ENCODE measurements at regions not wholly inside any gene's neighbourhood (a gene's known extent, or its start where the extent isn't known, plus 50 kb on each side); places are given as distances from the start of the nearest gene placed in this dataset.
"Not testable (repeated sequence)": the region's sequence is repeated elsewhere in the genome, so short reads cannot be mapped to it uniquely, and the experiment has no call there.

- Histone ChIP-seq H3K27me3 (no peaks in the 10 kb centered on the region), H3K36me3 (no peaks in the 10 kb centered on the region), H2AFZ (replicated peaks) (no peak overlapping the region), H3K9me3 (ENCODE audit: low read depth) (no peaks in the 10 kb centered on the region), H3K4me3 (no peak overlapping the region), H3K79me2 (ENCODE audit: low read depth) (no peaks in the 10 kb centered on the region), H3K4me2 (no peak overlapping the region), H3K27ac (no peak overlapping the region), H4K20me1 (ENCODE audit: low read depth) (no peaks in the 10 kb centered on the region), H3K4me1 (no peaks in the 10 kb centered on the region), H3K9ac (no peak overlapping the region), H3F3A (ENCODE audit: low read depth) (no peaks in the 10 kb centered on the region)
- Mint-ChIP-seq H3K9me3 (peaks cover 2% of the 10 kb centered on the region), H3K36me3 (no peaks in the 10 kb centered on the region), H3K27ac (no peak overlapping the region), H3K4me3 (no peak overlapping the region), H3K4me1 (no peaks in the 10 kb centered on the region), H3K27me3 (ENCODE audit: insufficient read depth, low read depth) (no peaks in the 10 kb centered on the region)
- no peak for TF ChIP-seq EZH2 (IDR thresholded peaks at IDR 0.05)
- no peak for TF ChIP-seq EZH2phosphoT487 (IDR thresholded peaks at IDR 0.05)
- no peak for TF ChIP-seq CTCF (IDR thresholded peaks at IDR 0.05)
- DNase-seq (ENCODE audit: low spot score), result no peak
Observed at GRCh38 chr3:104040896-104041295, 1325.8 kb upstream of the ALCAM start.

GRCh38 chr3:104043001-104043543 lies 1323.6 kb upstream of the ALCAM start:
- H3K27me3 ChIP-seq; H3K4me1 Mint-ChIP-seq; H3K27ac ChIP-seq; H3K9me3 Mint-ChIP-seq; H3K4me1 ChIP-seq; H3K9me3 ChIP-seq (ENCODE audit: low read depth); H3K9ac ChIP-seq; H3K4me3 Mint-ChIP-seq; H3F3A ChIP-seq (ENCODE audit: low read depth); H3K79me2 ChIP-seq (ENCODE audit: low read depth); H3K4me3 ChIP-seq; H3K4me2 ChIP-seq; H4K20me1 ChIP-seq (ENCODE audit: low read depth); H3K27ac Mint-ChIP-seq; H3K36me3 Mint-ChIP-seq; DNase-seq (ENCODE audit: low spot score); H2AFZ ChIP-seq (replicated peaks); H3K36me3 ChIP-seq; H3K27me3 Mint-ChIP-seq (ENCODE audit: insufficient read depth, low read depth): not testable (repeated sequence)

- Histone ChIP-seq H3K27ac (no peak overlapping the region), H3K36me3 (no peaks in the 10 kb centered on the region), H3F3A (ENCODE audit: low read depth) (no peaks in the 10 kb centered on the region), H3K9ac (no peak overlapping the region), H3K79me2 (ENCODE audit: low read depth) (no peaks in the 10 kb centered on the region), H3K4me2 (no peak overlapping the region), H3K9me3 (ENCODE audit: low read depth) (no peaks in the 10 kb centered on the region), H2AFZ (replicated peaks) (no peak overlapping the region), H3K4me1 (no peaks in the 10 kb centered on the region), H3K4me3 (no peak overlapping the region), H4K20me1 (ENCODE audit: low read depth) (no peaks in the 10 kb centered on the region), H3K27me3 (no peaks in the 10 kb centered on the region)
- Mint-ChIP-seq H3K9me3 (no peaks in the 10 kb centered on the region), H3K36me3 (no peaks in the 10 kb centered on the region), H3K27ac (no peak overlapping the region), H3K4me3 (no peak overlapping the region), H3K4me1 (no peaks in the 10 kb centered on the region), H3K27me3 (ENCODE audit: insufficient read depth, low read depth) (no peaks in the 10 kb centered on the region)
- no peak for TF ChIP-seq CTCF (IDR thresholded peaks at IDR 0.05)
- TF ChIP-seq EZH2phosphoT487 (IDR thresholded peaks at IDR 0.05), result no peak
- TF ChIP-seq EZH2 (IDR thresholded peaks at IDR 0.05), result no peak
- no peak for DNase-seq (ENCODE audit: low spot score)
Observed at GRCh38 chr3:104044002-104044401, 1322.7 kb upstream of the ALCAM start.

- DNase-seq (ENCODE audit: low spot score), result no peak
- Histone ChIP-seq H2AFZ (replicated peaks) (peak overlapping the region; percentile 15), H3K36me3 (no peaks in the 10 kb centered on the region), H3K4me1 (no peaks in the 10 kb centered on the region), H3K27me3 (no peaks in the 10 kb centered on the region), H3K9me3 (ENCODE audit: low read depth) (no peaks in the 10 kb centered on the region), H3K79me2 (ENCODE audit: low read depth) (no peaks in the 10 kb centered on the region), H4K20me1 (ENCODE audit: low read depth) (no peaks in the 10 kb centered on the region), H3F3A (ENCODE audit: low read depth) (no peaks in the 10 kb centered on the region), H3K4me3 (no peak overlapping the region), H3K9ac (no peak overlapping the region), H3K27ac (no peak overlapping the region), H3K4me2 (no peak overlapping the region)
- no peak for TF ChIP-seq EZH2phosphoT487 (IDR thresholded peaks at IDR 0.05)
- TF ChIP-seq EZH2 (IDR thresholded peaks at IDR 0.05), result no peak
- TF ChIP-seq CTCF (IDR thresholded peaks at IDR 0.05), result no peak
- Mint-ChIP-seq H3K9me3 (no peaks in the 10 kb centered on the region), H3K4me1 (no peaks in the 10 kb centered on the region), H3K4me3 (no peak overlapping the region), H3K27me3 (ENCODE audit: insufficient read depth, low read depth) (no peaks in the 10 kb centered on the region), H3K27ac (no peak overlapping the region), H3K36me3 (no peaks in the 10 kb centered on the region)
Observed at GRCh38 chr3:104066658-104067057, 1300.1 kb upstream of the ALCAM start.

Data from neural progenitor cell (in vitro differentiated cells).